GM10266 (cell line): ENCODE measurements at regions not wholly inside any gene's neighbourhood (a gene's known extent, or its start where the extent isn't known, plus 50 kb on each side); places are given as distances from the start of the nearest gene placed in this dataset.

Source experiments
- DNase-seq: peaks from one replicate; pipeline ENCODE4 v3.0.0; 2012; ENCODE audit errors: extremely low spot score
- TF ChIP-seq, protein P1 (sequence below): IDR thresholded peaks from 2 replicates; pipeline ENCODE4 v1.5.1; 2012; ENCODE audit warnings: mild to moderate bottlenecking, low read depth; ENCODE audit not compliant: control insufficient read depth, insufficient read depth; ENCODE audit errors: missing control alignments

DNA sequence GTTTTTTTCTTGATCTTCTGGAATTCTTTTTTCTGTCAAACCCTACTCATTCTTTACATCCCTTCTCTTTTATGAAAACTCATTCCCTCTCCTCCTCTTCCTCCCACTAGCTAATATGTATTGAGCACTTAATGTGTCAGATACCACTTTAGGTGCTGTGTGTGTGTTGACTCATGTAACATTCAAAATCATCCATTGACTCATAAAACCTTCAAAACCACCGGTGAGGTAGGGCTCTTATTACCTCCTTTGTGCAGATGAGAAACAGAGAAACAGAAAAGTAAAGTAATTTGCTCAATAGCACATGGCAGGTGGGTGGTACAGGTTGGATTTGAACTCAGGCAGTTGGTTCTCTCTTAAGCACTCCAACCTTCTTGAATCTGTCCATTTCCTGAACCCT lies 136.3 kb upstream of the NEDD9 start:
- no peak for DNase-seq
- TF ChIP-seq, protein P1, sequence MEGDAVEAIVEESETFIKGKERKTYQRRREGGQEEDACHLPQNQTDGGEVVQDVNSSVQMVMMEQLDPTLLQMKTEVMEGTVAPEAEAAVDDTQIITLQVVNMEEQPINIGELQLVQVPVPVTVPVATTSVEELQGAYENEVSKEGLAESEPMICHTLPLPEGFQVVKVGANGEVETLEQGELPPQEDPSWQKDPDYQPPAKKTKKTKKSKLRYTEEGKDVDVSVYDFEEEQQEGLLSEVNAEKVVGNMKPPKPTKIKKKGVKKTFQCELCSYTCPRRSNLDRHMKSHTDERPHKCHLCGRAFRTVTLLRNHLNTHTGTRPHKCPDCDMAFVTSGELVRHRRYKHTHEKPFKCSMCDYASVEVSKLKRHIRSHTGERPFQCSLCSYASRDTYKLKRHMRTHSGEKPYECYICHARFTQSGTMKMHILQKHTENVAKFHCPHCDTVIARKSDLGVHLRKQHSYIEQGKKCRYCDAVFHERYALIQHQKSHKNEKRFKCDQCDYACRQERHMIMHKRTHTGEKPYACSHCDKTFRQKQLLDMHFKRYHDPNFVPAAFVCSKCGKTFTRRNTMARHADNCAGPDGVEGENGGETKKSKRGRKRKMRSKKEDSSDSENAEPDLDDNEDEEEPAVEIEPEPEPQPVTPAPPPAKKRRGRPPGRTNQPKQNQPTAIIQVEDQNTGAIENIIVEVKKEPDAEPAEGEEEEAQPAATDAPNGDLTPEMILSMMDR = no peak

DNA sequence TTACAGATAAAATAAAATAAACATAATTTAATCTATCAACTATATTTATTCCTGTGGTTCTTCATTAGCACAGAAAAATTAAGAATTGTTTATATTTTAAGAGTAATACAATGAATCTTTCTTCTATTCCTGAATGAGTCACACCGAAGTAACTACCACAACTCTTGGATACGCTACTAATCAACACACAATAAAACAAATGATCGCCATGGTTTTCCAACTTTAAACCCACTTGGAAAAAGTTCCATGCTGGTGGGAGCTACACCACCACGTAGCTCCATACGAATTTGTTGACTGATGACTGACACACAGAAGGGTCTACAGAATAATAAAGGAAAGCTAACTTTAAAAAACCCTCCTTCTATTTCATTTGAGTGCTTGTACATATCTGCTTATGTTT lies 135.8 kb upstream of the NEDD9 start:
- TF ChIP-seq, protein P1 = no peak
- DNase-seq = no peak

DNA sequence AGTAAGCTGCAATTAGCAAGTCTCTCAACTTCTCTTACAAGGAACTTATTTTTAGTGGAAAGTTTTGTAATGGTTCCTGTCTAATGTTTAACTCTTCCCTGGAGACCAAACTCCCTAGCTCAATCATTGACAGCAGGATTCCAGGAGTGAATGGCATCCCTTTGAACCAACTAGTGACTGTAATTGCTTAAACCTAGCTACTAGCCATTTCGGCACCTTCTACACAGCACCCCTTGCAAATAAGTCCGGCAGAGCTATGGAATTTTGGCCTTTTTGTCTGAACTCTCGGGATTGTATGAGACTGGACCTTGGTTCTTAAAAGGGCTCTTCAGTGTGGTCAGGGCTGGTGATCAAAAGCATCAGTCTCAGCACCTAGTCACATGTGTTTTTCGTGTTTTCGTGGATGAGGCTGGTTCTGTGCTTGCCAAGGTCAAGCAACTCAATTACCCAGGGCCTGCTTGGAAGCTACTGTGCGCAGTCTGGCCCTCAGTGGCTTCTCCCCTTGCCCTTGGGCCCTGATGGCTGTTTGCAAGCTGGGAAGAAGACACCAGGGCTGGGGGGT lies 135.3 kb upstream of the NEDD9 start:
- TF ChIP-seq, protein P1 = no peak
- DNase-seq = no peak

DNA sequence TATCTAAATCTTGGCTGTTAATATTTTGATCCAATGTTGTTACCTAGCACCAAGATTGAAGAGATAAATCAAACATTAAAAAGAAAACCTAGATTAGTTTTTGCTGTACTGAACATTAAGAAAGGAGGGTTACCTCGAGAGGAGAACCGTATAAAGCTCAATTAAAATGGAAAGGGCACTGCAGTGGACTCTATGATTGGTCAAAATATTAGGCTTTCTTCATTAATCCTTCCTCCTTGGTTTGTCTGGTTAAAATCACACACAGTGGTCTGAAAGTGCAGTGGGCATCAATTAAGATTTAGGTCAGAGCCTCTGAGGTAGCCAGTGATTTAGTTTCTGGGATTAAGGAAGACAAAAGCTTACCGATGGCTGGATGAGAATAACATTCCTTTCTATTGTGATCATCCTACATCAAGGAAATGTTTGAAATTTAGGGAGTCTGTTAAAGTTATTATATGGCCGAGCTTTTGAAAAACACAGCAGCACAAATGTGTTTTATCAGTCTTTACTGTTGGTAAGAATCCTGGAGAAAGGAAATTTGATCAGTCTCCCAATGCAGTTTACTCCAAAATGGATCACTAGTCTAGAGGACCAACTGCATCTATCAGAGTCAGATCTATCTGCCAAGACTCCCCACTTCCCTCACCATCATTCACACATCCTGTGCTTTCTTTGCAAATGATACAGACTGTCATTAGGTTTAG lies 134.6 kb upstream of the NEDD9 start:
- TF ChIP-seq, protein P1 = no peak
- DNase-seq = no peak

DNA sequence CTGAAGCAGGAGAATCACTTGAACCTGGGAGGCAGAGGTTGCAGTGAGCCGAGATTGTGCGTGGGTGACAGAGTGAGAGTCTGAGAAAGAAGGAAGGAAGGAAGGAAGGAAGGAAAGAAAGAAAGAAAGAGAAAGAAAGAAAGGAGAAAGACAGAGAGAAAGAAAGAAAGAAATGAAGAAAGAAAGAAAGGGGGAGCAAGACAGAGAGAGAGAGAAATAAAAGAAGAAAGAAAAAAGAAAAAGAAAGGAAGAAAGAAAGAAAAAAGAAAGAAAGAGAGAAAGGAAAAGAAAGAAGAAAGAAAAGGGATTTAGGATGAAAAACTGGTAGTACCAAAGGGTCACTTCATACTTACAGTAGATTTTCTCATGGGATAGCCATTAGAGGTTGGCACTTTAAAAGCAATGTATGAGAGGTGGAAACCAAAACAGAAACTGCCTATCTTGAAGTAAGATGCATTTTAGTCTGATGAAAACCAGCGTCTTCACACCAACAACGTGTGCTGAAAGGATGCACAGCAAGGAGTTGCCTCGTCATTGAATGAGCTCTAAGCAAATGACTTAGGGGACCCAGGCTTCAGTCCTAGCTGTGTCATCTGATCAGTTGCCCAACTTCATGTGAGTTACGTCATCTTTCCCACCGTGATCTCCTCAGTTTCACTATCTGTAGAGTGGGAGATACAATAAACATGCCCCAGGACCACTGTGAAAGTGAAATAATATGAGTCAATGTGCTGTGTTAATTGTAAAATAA lies 133.9 kb upstream of the NEDD9 start:
- TF ChIP-seq, protein P1 = no peak
- DNase-seq = peak; percentile 70

DNA sequence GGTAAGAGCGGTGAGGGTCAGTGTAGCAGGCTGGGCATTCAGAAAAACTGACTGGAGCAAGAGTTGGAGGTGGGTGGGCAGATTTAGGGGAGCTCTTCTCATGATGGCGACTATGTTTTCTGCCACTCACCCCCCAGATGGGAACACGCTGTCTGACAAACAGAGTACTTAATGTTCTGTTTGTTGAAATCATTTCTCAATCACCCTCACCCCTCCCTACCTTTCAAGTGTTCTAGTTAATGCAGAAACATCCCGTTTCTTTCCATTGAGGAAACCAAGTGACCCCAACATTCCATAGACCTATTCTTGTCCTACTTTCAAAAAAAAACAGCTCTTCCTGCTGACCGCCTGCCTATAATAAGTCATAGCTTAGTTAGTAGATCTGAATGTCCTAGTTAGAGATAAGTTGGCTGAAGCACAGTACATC lies 132.5 kb upstream of the NEDD9 start:
- no peak for DNase-seq
- TF ChIP-seq, protein P1 = no peak
